SK-N-SH treated with all-trans-retinoic acid at 6 μM for 48 hours (cell line): ENCODE measurements at regions not wholly inside any gene's neighbourhood (a gene's known extent, or its start where the extent isn't known, plus 50 kb on each side); places are given as distances from the start of the nearest gene placed in this dataset.

Experiments used
- BACH2 ChIP-seq: fragments of 250-450 bp; sonication (Bioruptor Pico); IDR thresholded peaks from 2 replicates; pipeline ENCODE4 v1.9.0; 2021; ENCODE audit warnings: mild to moderate bottlenecking, borderline replicate concordance
- CREB5 ChIP-seq: fragments of 250-450 bp; sonication (Bioruptor Pico); IDR thresholded peaks from 2 replicates; pipeline ENCODE4 v1.5.1; 2020; ENCODE audit warnings: low read depth, mild to moderate bottlenecking, moderate library complexity
- GLIS3 ChIP-seq: fragments of 250-450 bp; sonication (Bioruptor Pico); IDR thresholded peaks from 2 replicates; pipeline ENCODE4 v1.5.0; 2020; ENCODE audit warnings: mild to moderate bottlenecking, moderate library complexity
- ISL1 ChIP-seq: fragments of 250-450 bp; sonication (Bioruptor Pico); IDR thresholded peaks from 2 replicates; pipeline ENCODE4 v2.1.2; 2022; ENCODE audit warnings: mild to moderate bottlenecking, moderate library complexity
- OSR1 ChIP-seq: fragments of 250-450 bp; sonication (Bioruptor Pico); IDR thresholded peaks from 2 replicates; pipeline ENCODE4 v1.8.0; 2022; ENCODE audit warnings: moderate library complexity, mild to moderate bottlenecking, inconsistent platforms
- SNAI2 ChIP-seq: fragments of 250-450 bp; sonication (Bioruptor Pico); IDR thresholded peaks from 2 replicates; pipeline ENCODE4 v1.5.0; 2020; ENCODE audit warnings: mild to moderate bottlenecking, moderate library complexity
- ZC3H10 ChIP-seq: fragments of 250-450 bp; sonication (Bioruptor Pico); IDR thresholded peaks from 2 replicates; pipeline ENCODE4 v1.5.1; 2021; ENCODE audit warnings: mild to moderate bottlenecking, moderate library complexity
- ZFP3 ChIP-seq: fragments of 250-450 bp; sonication (Bioruptor Pico); IDR thresholded peaks from 2 replicates; pipeline ENCODE4 v1.5.0; 2020; ENCODE audit warnings: mild to moderate bottlenecking, moderate library complexity
- ZFP30 ChIP-seq: fragments of 450-650 bp; formaldehyde crosslinking; IDR thresholded peaks from 2 replicates; pipeline ENCODE4 v1.5.0; 2022; ENCODE audit warnings: mild to moderate bottlenecking, moderate library complexity
- ZNF70 ChIP-seq: fragments of 450-650 bp; formaldehyde crosslinking; IDR thresholded peaks from 2 replicates; pipeline ENCODE4 v1.5.0; 2020; ENCODE audit warnings: mild to moderate bottlenecking, moderate library complexity
- TF ChIP-seq, protein P1 (sequence below): fragments of 250-450 bp; sonication (Bioruptor Pico); IDR thresholded peaks from 2 replicates; pipeline ENCODE4 v1.8.0; 2020; ENCODE audit warnings: mild to moderate bottlenecking, moderate library complexity, borderline replicate concordance
- TF ChIP-seq, protein P2 (sequence below): fragments of 250-450 bp; sonication (Bioruptor Pico); IDR thresholded peaks from 2 replicates; pipeline ENCODE4 v1.8.0; 2021; ENCODE audit warnings: low read depth, mild to moderate bottlenecking, moderate library complexity, borderline replicate concordance

DNA sequence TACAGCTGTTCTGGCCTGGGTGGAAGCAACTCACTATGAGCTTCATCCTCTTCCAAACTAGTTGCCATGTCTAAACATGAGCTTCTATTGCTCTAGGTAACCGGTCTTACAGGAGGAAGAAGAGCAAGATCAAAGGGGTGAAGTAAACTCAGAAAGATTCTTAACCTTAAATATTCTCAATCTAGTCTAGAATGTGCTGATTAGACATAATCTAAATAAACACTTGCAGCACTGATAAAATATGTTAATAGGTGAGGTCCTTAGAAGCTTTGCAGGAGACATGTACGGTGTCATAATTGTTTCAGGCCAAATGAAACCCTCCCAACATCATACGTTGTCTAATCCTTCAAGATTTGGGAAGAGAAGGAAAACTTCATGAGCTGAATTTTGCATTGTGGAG, 431.6 kb upstream of the FSHR start:
- TF ChIP-seq SNAI2 (CRISPR knock-in tag) (no peak), ZC3H10 (no peak), ISL1 (CRISPR knock-in tag) (no peak), GLIS3 (CRISPR knock-in tag) (no peak), CREB5 (CRISPR knock-in tag) (no peak), OSR1 (CRISPR knock-in tag) (no peak), ZNF70 (CRISPR knock-in tag) (no peak), BACH2 (CRISPR knock-in tag) (no peak), ZFP3 (CRISPR knock-in tag) (no peak), ZFP30 (CRISPR knock-in tag) (no peak)
- TF ChIP-seq, protein P1, sequence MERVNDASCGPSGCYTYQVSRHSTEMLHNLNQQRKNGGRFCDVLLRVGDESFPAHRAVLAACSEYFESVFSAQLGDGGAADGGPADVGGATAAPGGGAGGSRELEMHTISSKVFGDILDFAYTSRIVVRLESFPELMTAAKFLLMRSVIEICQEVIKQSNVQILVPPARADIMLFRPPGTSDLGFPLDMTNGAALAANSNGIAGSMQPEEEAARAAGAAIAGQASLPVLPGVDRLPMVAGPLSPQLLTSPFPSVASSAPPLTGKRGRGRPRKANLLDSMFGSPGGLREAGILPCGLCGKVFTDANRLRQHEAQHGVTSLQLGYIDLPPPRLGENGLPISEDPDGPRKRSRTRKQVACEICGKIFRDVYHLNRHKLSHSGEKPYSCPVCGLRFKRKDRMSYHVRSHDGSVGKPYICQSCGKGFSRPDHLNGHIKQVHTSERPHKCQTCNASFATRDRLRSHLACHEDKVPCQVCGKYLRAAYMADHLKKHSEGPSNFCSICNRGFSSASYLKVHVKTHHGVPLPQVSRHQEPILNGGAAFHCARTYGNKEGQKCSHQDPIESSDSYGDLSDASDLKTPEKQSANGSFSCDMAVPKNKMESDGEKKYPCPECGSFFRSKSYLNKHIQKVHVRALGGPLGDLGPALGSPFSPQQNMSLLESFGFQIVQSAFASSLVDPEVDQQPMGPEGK: no peak
- TF ChIP-seq, protein P2, sequence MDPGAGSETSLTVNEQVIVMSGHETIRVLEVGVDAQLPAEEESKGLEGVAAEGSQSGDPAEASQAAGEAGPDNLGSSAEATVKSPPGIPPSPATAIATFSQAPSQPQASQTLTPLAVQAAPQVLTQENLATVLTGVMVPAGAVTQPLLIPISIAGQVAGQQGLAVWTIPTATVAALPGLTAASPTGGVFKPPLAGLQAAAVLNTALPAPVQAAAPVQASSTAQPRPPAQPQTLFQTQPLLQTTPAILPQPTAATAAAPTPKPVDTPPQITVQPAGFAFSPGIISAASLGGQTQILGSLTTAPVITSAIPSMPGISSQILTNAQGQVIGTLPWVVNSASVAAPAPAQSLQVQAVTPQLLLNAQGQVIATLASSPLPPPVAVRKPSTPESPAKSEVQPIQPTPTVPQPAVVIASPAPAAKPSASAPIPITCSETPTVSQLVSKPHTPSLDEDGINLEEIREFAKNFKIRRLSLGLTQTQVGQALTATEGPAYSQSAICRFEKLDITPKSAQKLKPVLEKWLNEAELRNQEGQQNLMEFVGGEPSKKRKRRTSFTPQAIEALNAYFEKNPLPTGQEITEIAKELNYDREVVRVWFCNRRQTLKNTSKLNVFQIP (CRISPR knock-in tag): no peak
